ENCODE measurements at regions not wholly inside any gene's neighbourhood (a gene's known extent, or its start where the extent isn't known, plus 50 kb on each side); places are given as distances from the start of the nearest gene placed in this dataset.
"Not testable (repeated sequence)": the region's sequence is repeated elsewhere in the genome, so short reads cannot be mapped to it uniquely, and the experiment has no call there.

DNA sequence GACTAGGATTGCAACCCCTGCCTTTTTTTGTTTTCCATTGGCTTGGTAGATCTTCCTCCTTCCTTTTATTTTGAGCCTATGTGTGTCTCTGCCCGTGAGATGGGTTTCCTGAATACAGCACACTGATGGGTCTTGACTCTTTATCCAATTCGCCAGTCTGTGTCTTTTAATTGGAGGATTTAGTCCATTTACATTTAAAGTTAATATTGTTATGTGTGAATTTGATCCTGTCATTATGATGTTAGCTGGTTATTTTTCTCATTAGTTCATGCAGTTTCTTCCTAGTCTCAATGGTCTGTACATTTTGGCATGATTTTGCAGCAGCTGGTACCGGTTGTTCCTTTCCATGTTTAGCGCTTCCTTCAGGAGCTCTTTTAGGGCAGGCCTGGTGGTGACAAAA lies 204.7 kb upstream of the ZNF804B start:
- H3K4me1 ChIP-seq (ENCODE audit: control insufficient read depth, insufficient read depth, low read depth, low read length); DNase-seq; H3K27me3 ChIP-seq (ENCODE audit: control insufficient read depth in 1 of 2, insufficient read depth in 1 of 2, low read length in 2 of 2); H2AFZ ChIP-seq (ENCODE audit: low read depth, low read length); H4K8ac ChIP-seq (ENCODE audit: low read length); H3K14ac ChIP-seq (ENCODE audit: low read length in 2 of 2); H3K79me1 ChIP-seq (replicated peaks; ENCODE audit: low read length, poor library complexity, severe bottlenecking); H2BK15ac ChIP-seq (ENCODE audit: low read depth, poor library complexity, severe bottlenecking); H3K4me3 ChIP-seq (ENCODE audit: insufficient read depth in 1 of 2, low read depth in 1 of 2, low read length in 2 of 2); H3K18ac ChIP-seq (ENCODE audit: low read depth in 1 of 2, low read length in 2 of 2); H3K4me2 ChIP-seq (ENCODE audit: low read length, poor library complexity, severe bottlenecking); H3K9ac ChIP-seq (ENCODE audit: low read length); H2BK12ac ChIP-seq (ENCODE audit: low read length in 2 of 2); H3K23ac ChIP-seq (ENCODE audit: low read length in 2 of 2); H3K27ac ChIP-seq (ENCODE audit: low read length, poor library complexity, severe bottlenecking); H3K9me3 ChIP-seq (ENCODE audit: control insufficient read depth, low read length); H2AK5ac ChIP-seq (ENCODE audit: low read length, severe bottlenecking); H2BK5ac ChIP-seq (ENCODE audit: low read depth, low read length, poor library complexity, severe bottlenecking); H4K91ac ChIP-seq (ENCODE audit: low read length); H3K36me3 ChIP-seq (ENCODE audit: control insufficient read depth in 1 of 2, insufficient read depth in 2 of 2, low read depth in 1 of 2, low read length in 2 of 2); H3K4ac ChIP-seq (ENCODE audit: low read depth in 1 of 2, low read length in 2 of 2); H2BK120ac ChIP-seq (ENCODE audit: low read depth, low read length): not testable (repeated sequence)
- no CpG with 5 or more reads among the region's 4 CpGs for WGBS

DNA sequence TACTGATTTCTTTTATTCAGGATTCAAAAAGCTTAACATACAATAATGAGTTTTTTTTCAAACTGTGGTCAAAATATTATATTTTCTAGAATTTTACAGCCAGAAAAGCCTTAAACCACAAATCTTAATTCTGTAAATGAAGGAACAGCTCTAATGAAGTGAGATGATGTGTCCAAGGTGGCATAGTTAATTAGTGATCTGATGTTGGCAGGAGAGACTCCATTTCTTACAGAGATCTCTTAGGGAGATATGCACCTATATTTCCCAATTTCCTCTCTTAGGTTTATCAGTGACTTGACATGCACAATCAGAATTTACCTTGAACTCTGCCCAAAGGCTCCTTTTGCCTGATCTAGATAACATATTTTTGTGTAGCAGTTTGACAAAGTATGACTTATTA lies 211.1 kb upstream of the ZNF804B start:
- Histone ChIP-seq H2BK12ac (ENCODE audit: low read length in 2 of 2) (no peak overlapping the region), H3K79me1 (replicated peaks; ENCODE audit: low read length, poor library complexity, severe bottlenecking) (no peaks in the 10 kb centered on the region), H4K91ac (ENCODE audit: low read length) (no peak overlapping the region), H3K9ac (ENCODE audit: low read length) (no peak overlapping the region), H3K4me3 (ENCODE audit: insufficient read depth in 1 of 2, low read depth in 1 of 2, low read length in 2 of 2) (no peak overlapping the region), H3K4me1 (ENCODE audit: control insufficient read depth, insufficient read depth, low read depth, low read length) (no peaks in the 10 kb centered on the region), H3K23ac (ENCODE audit: low read length in 2 of 2) (no peak overlapping the region), H3K4ac (ENCODE audit: low read depth in 1 of 2, low read length in 2 of 2) (no peak overlapping the region), H2BK15ac (ENCODE audit: low read depth, poor library complexity, severe bottlenecking) (no peak overlapping the region), H3K14ac (ENCODE audit: low read length in 2 of 2) (no peak overlapping the region), H3K9me3 (ENCODE audit: control insufficient read depth, low read length) (peaks cover 14% of the 10 kb centered on the region), H2BK120ac (ENCODE audit: low read depth, low read length) (no peak overlapping the region), H3K27me3 (ENCODE audit: control insufficient read depth in 1 of 2, insufficient read depth in 1 of 2, low read length in 2 of 2) (no peaks in the 10 kb centered on the region), H4K8ac (ENCODE audit: low read length) (no peak overlapping the region), H3K18ac (ENCODE audit: low read depth in 1 of 2, low read length in 2 of 2) (no peak overlapping the region), H3K27ac (ENCODE audit: low read length, poor library complexity, severe bottlenecking) (no peak overlapping the region), H2AK5ac (ENCODE audit: low read length, severe bottlenecking) (no peak overlapping the region), H3K36me3 (ENCODE audit: control insufficient read depth in 1 of 2, insufficient read depth in 2 of 2, low read depth in 1 of 2, low read length in 2 of 2) (no peaks in the 10 kb centered on the region), H2AFZ (ENCODE audit: low read depth, low read length) (no peak overlapping the region), H2BK5ac (ENCODE audit: low read depth, low read length, poor library complexity, severe bottlenecking) (no peak overlapping the region), H3K4me2 (ENCODE audit: low read length, poor library complexity, severe bottlenecking) (no peak overlapping the region)
- no peak for DNase-seq

DNA sequence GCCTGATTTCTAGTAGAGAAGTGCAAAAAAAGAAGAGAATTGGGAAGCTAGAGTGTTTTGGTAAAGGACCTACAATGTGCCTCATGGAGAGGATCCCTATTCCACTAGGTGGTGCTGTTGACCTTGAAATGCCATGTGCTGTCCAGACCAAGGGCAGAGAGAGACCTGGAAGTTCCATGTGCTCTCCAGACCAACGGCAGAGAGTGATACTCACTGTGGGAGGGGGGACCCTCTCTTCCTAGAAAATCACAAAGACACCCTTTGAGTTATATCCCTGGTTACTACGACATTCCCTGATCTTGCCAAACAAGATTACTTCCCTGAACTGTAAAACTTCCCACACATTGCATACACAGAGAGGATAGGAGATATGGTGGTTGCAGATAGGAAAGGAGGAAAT lies 212.7 kb upstream of the ZNF804B start:
- Histone ChIP-seq H2AFZ (ENCODE audit: low read depth, low read length) (no peak overlapping the region), H3K27me3 (ENCODE audit: control insufficient read depth in 1 of 2, insufficient read depth in 1 of 2, low read length in 2 of 2) (no peaks in the 10 kb centered on the region), H3K4me2 (ENCODE audit: low read length, poor library complexity, severe bottlenecking) (no peak overlapping the region), H4K8ac (ENCODE audit: low read length) (no peak overlapping the region), H3K14ac (ENCODE audit: low read length in 2 of 2) (no peak overlapping the region), H3K23ac (ENCODE audit: low read length in 2 of 2) (no peak overlapping the region), H3K79me1 (replicated peaks; ENCODE audit: low read length, poor library complexity, severe bottlenecking) (no peaks in the 10 kb centered on the region), H2BK15ac (ENCODE audit: low read depth, poor library complexity, severe bottlenecking) (no peak overlapping the region), H2BK120ac (ENCODE audit: low read depth, low read length) (no peak overlapping the region), H2BK5ac (ENCODE audit: low read depth, low read length, poor library complexity, severe bottlenecking) (no peak overlapping the region), H3K36me3 (ENCODE audit: control insufficient read depth in 1 of 2, insufficient read depth in 2 of 2, low read depth in 1 of 2, low read length in 2 of 2) (no peaks in the 10 kb centered on the region), H2BK12ac (ENCODE audit: low read length in 2 of 2) (no peak overlapping the region), H2AK5ac (ENCODE audit: low read length, severe bottlenecking) (no peak overlapping the region), H3K4ac (ENCODE audit: low read depth in 1 of 2, low read length in 2 of 2) (no peak overlapping the region), H3K9me3 (ENCODE audit: control insufficient read depth, low read length) (peaks cover 14% of the 10 kb centered on the region), H3K27ac (ENCODE audit: low read length, poor library complexity, severe bottlenecking) (no peak overlapping the region), H3K18ac (ENCODE audit: low read depth in 1 of 2, low read length in 2 of 2) (no peak overlapping the region), H3K9ac (ENCODE audit: low read length) (no peak overlapping the region), H3K4me3 (ENCODE audit: insufficient read depth in 1 of 2, low read depth in 1 of 2, low read length in 2 of 2) (no peak overlapping the region), H4K91ac (ENCODE audit: low read length) (no peak overlapping the region), H3K4me1 (ENCODE audit: control insufficient read depth, insufficient read depth, low read depth, low read length) (no peaks in the 10 kb centered on the region)
- DNase-seq = no peak
- WGBS = 20% methylated on average over 1 of the region's 2 CpGs

DNA sequence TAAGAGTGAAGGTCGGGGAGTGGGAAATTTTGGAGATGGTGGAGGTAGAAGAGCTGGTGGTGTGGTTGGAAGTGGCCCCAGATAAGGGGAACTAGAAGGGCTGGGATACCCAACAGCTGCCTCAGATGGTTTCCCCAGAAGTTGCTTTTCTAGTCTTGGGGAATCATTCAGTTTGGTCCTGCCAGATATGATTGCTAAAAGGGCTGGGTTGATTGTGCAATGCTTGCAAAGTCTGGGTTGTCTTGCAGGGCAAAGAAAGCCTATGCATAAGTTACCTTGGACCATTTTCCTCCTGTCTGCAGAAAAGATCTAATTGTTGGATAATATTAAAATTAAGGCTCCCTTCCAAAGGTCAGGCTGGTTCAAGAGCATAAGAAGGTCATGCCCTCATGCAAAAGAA lies 213.8 kb upstream of the ZNF804B start:
- no peaks in the 10 kb centered on the region for H3K36me3 ChIP-seq (ENCODE audit: control insufficient read depth in 1 of 2, insufficient read depth in 2 of 2, low read depth in 1 of 2, low read length in 2 of 2)
- no peak overlapping the region for H2AK5ac ChIP-seq (ENCODE audit: low read length, severe bottlenecking)
- no peak overlapping the region for H2BK15ac ChIP-seq (ENCODE audit: low read depth, poor library complexity, severe bottlenecking)
- WGBS = 37% methylated on average over 1 of the region's 1 CpG
- H2BK120ac ChIP-seq (ENCODE audit: low read depth, low read length) = no peak overlapping the region
- no peak overlapping the region for H2BK12ac ChIP-seq (ENCODE audit: low read length in 2 of 2)
- H3K9ac ChIP-seq (ENCODE audit: low read length) = no peak overlapping the region
- no peak overlapping the region for H3K4ac ChIP-seq (ENCODE audit: low read depth in 1 of 2, low read length in 2 of 2)
- H2BK5ac ChIP-seq (ENCODE audit: low read depth, low read length, poor library complexity, severe bottlenecking) = no peak overlapping the region
- DNase-seq = no peak
- no peaks in the 10 kb centered on the region for H3K79me1 ChIP-seq (replicated peaks; ENCODE audit: low read length, poor library complexity, severe bottlenecking)
- no peak overlapping the region for H3K23ac ChIP-seq (ENCODE audit: low read length in 2 of 2)
- no peak overlapping the region for H4K8ac ChIP-seq (ENCODE audit: low read length)
- H3K27me3 ChIP-seq (ENCODE audit: control insufficient read depth in 1 of 2, insufficient read depth in 1 of 2, low read length in 2 of 2) = no peaks in the 10 kb centered on the region
- H4K91ac ChIP-seq (ENCODE audit: low read length) = no peak overlapping the region
- H2AFZ ChIP-seq (ENCODE audit: low read depth, low read length) = no peak overlapping the region
- peaks cover 14% of the 10 kb centered on the region for H3K9me3 ChIP-seq (ENCODE audit: control insufficient read depth, low read length)
- H3K27ac ChIP-seq (ENCODE audit: low read length, poor library complexity, severe bottlenecking) = no peak overlapping the region
- H3K4me1 ChIP-seq (ENCODE audit: control insufficient read depth, insufficient read depth, low read depth, low read length) = no peaks in the 10 kb centered on the region
- H3K14ac ChIP-seq (ENCODE audit: low read length in 2 of 2) = no peak overlapping the region
- no peak overlapping the region for H3K4me2 ChIP-seq (ENCODE audit: low read length, poor library complexity, severe bottlenecking)
- no peak overlapping the region for H3K18ac ChIP-seq (ENCODE audit: low read depth in 1 of 2, low read length in 2 of 2)
- H3K4me3 ChIP-seq (ENCODE audit: insufficient read depth in 1 of 2, low read depth in 1 of 2, low read length in 2 of 2) = no peak overlapping the region

Measured in mesenchymal stem cell (in vitro differentiated cells and primary cell).